Activated naive CD4-positive, alpha-beta T cell treated with anti-CD3 and anti-CD28 coated beads, Interleukin-2, amount 10 ng/mL, durations not matched to agents 7 days and 5 days (primary cell): ENCODE measurements at regions not wholly inside any gene's neighbourhood (a gene's known extent, or its start where the extent isn't known, plus 50 kb on each side); places are given as distances from the start of the nearest gene placed in this dataset.

Source experiments
- CTCF ChIA-PET: fragments of 350-600 bp; sonication (Branson Sonifier 250); formaldehyde crosslinking; loops from one replicate; lab custom pipeline; 2021; ENCODE audit warnings: antibody characterized with exemption; lab: Charles Lee
- DNase-seq: peaks from one replicate; pipeline ENCODE4 v3.0.0-alpha.2; 2020
- H3K27ac Mint-ChIP-seq: one replicate; pipeline ENCODE4 v1.8.0; 2021; ENCODE audit warnings: mild to moderate bottlenecking, moderate library complexity, mixed read lengths
- H3K27me3 Mint-ChIP-seq: one replicate; pipeline ENCODE4 v1.8.0; 2021; ENCODE audit warnings: mild to moderate bottlenecking, mixed read lengths
- H3K36me3 Mint-ChIP-seq: one replicate; pipeline ENCODE4 v1.8.0; 2021; ENCODE audit warnings: mixed read lengths
- H3K4me1 Mint-ChIP-seq: one replicate; pipeline ENCODE4 v1.8.0; 2021; ENCODE audit warnings: mixed read lengths
- H3K4me3 Mint-ChIP-seq: one replicate; pipeline ENCODE4 v1.8.0; 2021; ENCODE audit warnings: mild to moderate bottlenecking, moderate library complexity, mixed read lengths
- H3K9me3 Mint-ChIP-seq: one replicate; pipeline ENCODE4 v1.8.0; 2021; ENCODE audit warnings: mixed read lengths

GRCh38 chr9:99377790-99378775, 156.0 kb downstream of the SEC61B start:
- Mint-ChIP-seq H3K36me3 (no peaks in the 10 kb centered on the region), H3K4me1 (no peaks in the 10 kb centered on the region), H3K4me3 (no peak overlapping the region), H3K27me3 (peaks cover 41% of the 10 kb centered on the region), H3K9me3 (no peaks in the 10 kb centered on the region), H3K27ac (no peak overlapping the region)
- CTCF ChIA-PET = no interaction called here
- no peak for DNase-seq

GRCh38 chr9:99383536-99383935, 161.5 kb downstream of the SEC61B start:
- CTCF ChIA-PET = no interaction called here
- H3K36me3 Mint-ChIP-seq = no peaks in the 10 kb centered on the region
- no peak for DNase-seq
- H3K27ac Mint-ChIP-seq = no peak overlapping the region
- H3K9me3 Mint-ChIP-seq = no peaks in the 10 kb centered on the region
- H3K4me3 Mint-ChIP-seq = no peak overlapping the region
- H3K4me1 Mint-ChIP-seq = no peaks in the 10 kb centered on the region
- peaks cover 11% of the 10 kb centered on the region for H3K27me3 Mint-ChIP-seq

DNA sequence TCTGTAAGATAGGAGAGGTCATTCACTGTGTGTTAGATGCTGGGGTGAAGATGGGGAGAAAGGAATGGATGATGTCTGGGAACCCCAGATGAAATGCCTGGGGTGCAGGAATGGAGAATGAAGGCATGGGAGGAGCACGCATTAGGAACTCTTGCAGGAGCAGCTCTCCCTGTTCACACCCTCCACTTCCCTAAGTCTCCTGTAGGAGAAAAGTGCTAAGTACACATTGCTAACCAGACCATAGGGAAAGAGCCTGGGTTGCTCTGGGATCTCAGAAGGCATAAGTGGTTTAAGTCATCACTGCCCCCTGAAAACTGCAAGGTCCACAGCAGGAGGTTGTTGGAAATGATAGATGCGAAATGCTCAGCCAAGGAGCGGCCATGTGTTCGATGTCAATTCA, 163.1 kb downstream of the SEC61B start:
- CTCF ChIA-PET = no interaction called here
- peaks cover 6% of the 10 kb centered on the region for H3K27me3 Mint-ChIP-seq

DNA sequence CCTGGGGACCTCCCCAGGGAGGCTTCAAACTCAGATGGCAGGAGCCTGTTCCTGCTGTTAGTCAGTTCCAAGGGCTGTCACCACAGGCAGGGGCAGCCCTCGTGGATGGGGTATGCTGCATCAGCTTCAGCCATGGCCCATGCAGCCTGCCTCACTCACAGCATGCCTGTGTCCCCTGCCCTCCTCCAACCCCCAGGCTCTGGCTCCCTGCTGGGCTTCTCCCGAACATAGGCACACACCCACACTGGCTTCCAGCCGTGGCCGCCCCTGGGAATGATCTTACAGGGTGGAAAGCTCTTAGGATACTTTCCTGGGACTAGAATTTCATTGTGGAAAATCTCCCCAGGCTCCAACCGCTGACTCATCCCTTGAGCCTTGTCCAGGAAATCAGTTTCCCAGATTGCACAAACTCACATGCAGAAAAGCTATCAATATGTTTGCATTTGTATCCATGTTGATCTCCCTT, 163.8 kb downstream of the SEC61B start:
- no peak for DNase-seq
- Mint-ChIP-seq H3K4me3 (no peak overlapping the region), H3K36me3 (no peaks in the 10 kb centered on the region), H3K27ac (no peak overlapping the region), H3K4me1 (no peaks in the 10 kb centered on the region), H3K9me3 (no peaks in the 10 kb centered on the region), H3K27me3 (peaks cover 4% of the 10 kb centered on the region)
- CTCF ChIA-PET = no interaction called here

More for the DNA sequence above, 163.1 kb downstream of the SEC61B start:
- Mint-ChIP-seq H3K4me3 (no peak overlapping the region), H3K36me3 (no peaks in the 10 kb centered on the region), H3K4me1 (no peaks in the 10 kb centered on the region), H3K27ac (no peak overlapping the region), H3K9me3 (no peaks in the 10 kb centered on the region)
- no peak for DNase-seq

- CTCF ChIA-PET = no interaction called here
- Mint-ChIP-seq H3K36me3 (no peaks in the 10 kb centered on the region), H3K9me3 (no peaks in the 10 kb centered on the region), H3K27ac (no peak overlapping the region), H3K4me3 (no peak overlapping the region), H3K4me1 (no peaks in the 10 kb centered on the region), H3K27me3 (no peaks in the 10 kb centered on the region)
- DNase-seq = no peak
Observed at GRCh38 chr9:99387431-99387830, 165.3 kb downstream of the SEC61B start.

- CTCF ChIA-PET = no interaction called here
Observed at GRCh38 chr9:99389087-99390033, 167.3 kb downstream of the SEC61B start.

GRCh38 chr9:99391937-99392594, 170.0 kb downstream of the SEC61B start:
- H3K27ac Mint-ChIP-seq = no peak overlapping the region
- no peaks in the 10 kb centered on the region for H3K27me3 Mint-ChIP-seq
- CTCF ChIA-PET = no interaction called here
- no peaks in the 10 kb centered on the region for H3K4me1 Mint-ChIP-seq
- H3K4me3 Mint-ChIP-seq = no peak overlapping the region
- no peaks in the 10 kb centered on the region for H3K36me3 Mint-ChIP-seq
- no peaks in the 10 kb centered on the region for H3K9me3 Mint-ChIP-seq
- no peak for DNase-seq

More at GRCh38 chr9:99389087-99390033, 167.3 kb downstream of the SEC61B start:
- no peaks in the 10 kb centered on the region for H3K36me3 Mint-ChIP-seq
- no peaks in the 10 kb centered on the region for H3K4me1 Mint-ChIP-seq
- H3K27ac Mint-ChIP-seq = no peak overlapping the region
- H3K9me3 Mint-ChIP-seq = no peaks in the 10 kb centered on the region
- H3K27me3 Mint-ChIP-seq = no peaks in the 10 kb centered on the region
- no peak for DNase-seq
- no peak overlapping the region for H3K4me3 Mint-ChIP-seq

- Mint-ChIP-seq H3K27ac (no peak overlapping the region), H3K27me3 (no peaks in the 10 kb centered on the region), H3K4me3 (no peak overlapping the region), H3K4me1 (no peaks in the 10 kb centered on the region), H3K36me3 (no peaks in the 10 kb centered on the region), H3K9me3 (no peaks in the 10 kb centered on the region)
- CTCF ChIA-PET = no interaction called here
- DNase-seq = no peak
Observed at GRCh38 chr9:99392986-99393385, 170.9 kb downstream of the SEC61B start.

GRCh38 chr9:99393993-99394392, 171.9 kb downstream of the SEC61B start:
- H3K4me1 Mint-ChIP-seq = no peaks in the 10 kb centered on the region
- no peaks in the 10 kb centered on the region for H3K36me3 Mint-ChIP-seq
- CTCF ChIA-PET = no interaction called here
- H3K4me3 Mint-ChIP-seq = no peak overlapping the region
- H3K27ac Mint-ChIP-seq = no peak overlapping the region
- DNase-seq = no peak
- H3K27me3 Mint-ChIP-seq = no peaks in the 10 kb centered on the region
- no peaks in the 10 kb centered on the region for H3K9me3 Mint-ChIP-seq

DNA sequence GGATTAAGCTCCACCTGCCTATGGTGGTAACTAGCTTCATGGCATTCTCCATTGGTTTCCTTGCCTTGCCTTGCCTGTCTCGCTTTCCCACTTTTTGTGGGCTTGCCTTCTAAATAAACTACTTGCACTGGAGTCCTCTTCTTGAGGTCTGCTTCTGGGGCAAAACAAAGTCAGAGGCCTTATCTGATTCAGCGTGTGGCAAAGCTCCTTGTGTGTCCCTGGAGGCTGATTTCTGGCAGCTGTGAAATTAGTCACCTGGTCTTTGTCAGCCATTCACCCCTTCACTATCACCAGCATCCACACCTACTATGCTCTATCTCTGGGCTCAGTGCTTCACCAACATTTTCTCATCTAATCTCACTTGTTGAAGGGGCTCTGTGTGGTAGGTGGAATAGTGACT, 176.2 kb downstream of the SEC61B start:
- Mint-ChIP-seq H3K4me1 (no peaks in the 10 kb centered on the region), H3K36me3 (no peaks in the 10 kb centered on the region), H3K4me3 (no peak overlapping the region), H3K27me3 (peaks cover 5% of the 10 kb centered on the region), H3K27ac (no peak overlapping the region), H3K9me3 (no peaks in the 10 kb centered on the region)
- no peak for DNase-seq
- CTCF ChIA-PET = no interaction called here

DNA sequence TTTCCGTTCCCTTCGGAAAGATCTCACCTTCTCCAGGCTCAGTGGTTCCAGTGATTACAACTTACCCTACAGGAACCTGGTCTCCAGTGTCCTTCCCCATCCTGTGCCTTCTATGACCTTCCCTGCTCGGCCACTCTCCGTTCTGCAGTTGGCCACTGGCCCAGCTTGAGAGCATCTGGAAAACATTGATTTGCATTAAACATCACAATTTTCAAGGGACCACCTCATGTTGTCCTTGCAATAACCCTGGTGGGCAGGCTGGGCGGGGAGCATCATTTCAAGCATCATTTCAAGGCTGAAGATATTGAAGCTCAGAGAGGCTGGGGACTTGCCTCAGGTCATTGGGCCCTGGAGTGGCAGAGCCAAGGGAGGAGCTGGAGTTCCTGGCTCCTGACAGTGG, 177.4 kb downstream of the SEC61B start:
- CTCF ChIA-PET = no interaction called here
- no peak overlapping the region for H3K27ac Mint-ChIP-seq
- H3K4me3 Mint-ChIP-seq = no peak overlapping the region
- no peaks in the 10 kb centered on the region for H3K9me3 Mint-ChIP-seq
- H3K36me3 Mint-ChIP-seq = no peaks in the 10 kb centered on the region
- peaks cover 9% of the 10 kb centered on the region for H3K27me3 Mint-ChIP-seq
- no peak for DNase-seq
- no peaks in the 10 kb centered on the region for H3K4me1 Mint-ChIP-seq

DNA sequence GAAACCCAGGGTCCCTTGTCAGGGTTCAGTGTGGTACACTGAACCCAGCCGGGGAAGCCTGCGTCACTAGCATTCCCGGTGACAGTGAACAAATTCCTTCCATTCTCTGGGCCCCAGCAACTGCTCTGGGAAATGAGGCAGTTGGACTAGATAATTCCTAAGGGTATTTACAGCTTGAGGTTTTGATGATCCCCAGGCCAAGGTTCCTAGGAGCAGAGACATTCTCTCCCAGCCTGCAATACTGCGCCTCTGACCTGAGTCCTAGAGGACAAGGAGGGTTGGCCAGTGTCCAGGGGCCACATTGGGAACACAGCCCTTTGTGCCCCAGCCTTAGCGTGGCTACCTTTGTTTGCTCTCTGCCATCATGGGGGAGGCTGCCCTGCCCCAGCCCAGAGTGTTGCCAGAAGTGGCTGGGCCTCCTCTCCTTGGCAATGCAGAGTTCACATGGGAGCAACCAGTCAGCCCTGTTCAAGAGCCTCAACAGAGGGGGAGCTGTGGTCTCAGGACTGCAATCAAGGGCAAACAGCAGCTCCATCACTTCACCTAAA, 178.2 kb downstream of the SEC61B start:
- peaks cover 9% of the 10 kb centered on the region for H3K27me3 Mint-ChIP-seq

DNA sequence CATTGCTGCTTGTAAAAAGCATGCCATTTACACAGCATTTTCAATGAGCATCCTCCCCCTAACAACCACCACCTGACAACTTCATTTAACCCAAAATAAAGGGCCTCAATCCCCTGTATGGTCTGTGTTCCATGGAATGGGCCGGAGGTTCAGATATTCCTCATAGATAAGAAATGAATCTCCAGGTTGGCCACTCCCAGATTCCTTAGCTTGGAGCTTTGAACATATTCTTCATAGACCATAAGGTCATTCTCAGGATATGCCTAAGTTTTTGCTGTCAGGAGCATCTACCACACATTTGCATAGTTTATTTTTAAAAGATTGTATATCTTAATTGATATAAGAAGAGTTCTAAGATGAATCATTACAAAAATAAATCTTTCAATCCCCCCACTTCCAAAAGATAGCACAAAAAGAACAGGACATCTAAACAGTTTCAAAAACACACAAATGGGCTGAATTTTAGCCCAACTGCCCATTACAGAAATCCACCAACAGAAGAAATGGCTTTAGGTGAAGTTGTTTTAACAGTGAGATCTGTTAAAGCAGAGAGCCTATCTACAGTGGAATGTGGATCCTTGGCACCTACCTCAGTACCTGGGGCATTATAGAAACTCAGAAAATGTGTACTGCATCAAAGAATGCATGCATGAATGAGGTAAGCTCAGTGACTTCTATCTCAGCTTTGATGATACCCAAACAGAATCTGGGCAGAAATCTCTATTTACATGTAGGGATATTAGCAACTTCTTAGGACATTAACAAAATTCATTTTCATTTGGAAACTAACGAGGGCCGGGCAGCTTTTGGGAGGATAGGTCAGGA, 179.8 kb downstream of the SEC61B start:
- Mint-ChIP-seq H3K4me1 (no peaks in the 10 kb centered on the region), H3K27ac (no peak overlapping the region), H3K4me3 (no peak overlapping the region), H3K27me3 (peaks cover 9% of the 10 kb centered on the region), H3K9me3 (no peaks in the 10 kb centered on the region), H3K36me3 (no peaks in the 10 kb centered on the region)
- DNase-seq = no peak
- CTCF ChIA-PET = no interaction called here

More for the DNA sequence above, 178.2 kb downstream of the SEC61B start:
- H3K4me1 Mint-ChIP-seq = no peaks in the 10 kb centered on the region
- H3K9me3 Mint-ChIP-seq = no peaks in the 10 kb centered on the region
- no peak for DNase-seq
- H3K4me3 Mint-ChIP-seq = no peak overlapping the region
- no peak overlapping the region for H3K27ac Mint-ChIP-seq
- CTCF ChIA-PET = no interaction called here
- H3K36me3 Mint-ChIP-seq = no peaks in the 10 kb centered on the region
